KMS-11 (cell line): ENCODE measurements at regions not wholly inside any gene's neighbourhood (a gene's known extent, or its start where the extent isn't known, plus 50 kb on each side); places are given as distances from the start of the nearest gene placed in this dataset.

Experiments
- H2AFZ ChIP-seq: fragments of 200-600 bp; sonication (generic); 2 replicates; pipeline ENCODE4 v1.6.1; 2016; ENCODE audit warnings: antibody characterized with exemption, mixed run types, low read depth
- H3K27ac ChIP-seq: fragments of 200-600 bp; sonication (generic); 2 replicates; pipeline ENCODE4 v1.6.1; 2016; ENCODE audit warnings: mild to moderate bottlenecking, mixed run types
- H3K27me3 ChIP-seq: fragments of 200-600 bp; sonication (generic); 2 replicates; pipeline ENCODE4 v1.6.1; 2017; ENCODE audit warnings: mild to moderate bottlenecking, low read depth, mixed run types, moderate library complexity; ENCODE audit not compliant: insufficient read depth
- H3K36me3 ChIP-seq: fragments of 200-600 bp; sonication (generic); 2 replicates; pipeline ENCODE4 v1.6.1; 2017; ENCODE audit warnings: mild to moderate bottlenecking, mixed run types; ENCODE audit not compliant: insufficient read depth
- H3K4me1 ChIP-seq: fragments of 200-600 bp; sonication (generic); 2 replicates; pipeline ENCODE4 v1.6.1; 2016; ENCODE audit warnings: mild to moderate bottlenecking, low read depth, mixed run types; ENCODE audit not compliant: poor library complexity, severe bottlenecking
- H3K4me2 ChIP-seq: fragments of 200-600 bp; sonication (generic); 2 replicates; pipeline ENCODE4 v1.7.0; 2016; ENCODE audit warnings: mild to moderate bottlenecking, mixed run types
- H3K4me3 ChIP-seq: fragments of 200-600 bp; sonication (generic); IDR thresholded peaks from 2 replicates; pipeline ENCODE4 v1.6.1; 2017; ENCODE audit warnings: low read depth, low read length, mixed read lengths; ENCODE audit not compliant: insufficient read depth
- H3K79me2 ChIP-seq: fragments of 200-600 bp; sonication (generic); 2 replicates; pipeline ENCODE4 v1.6.1; 2016; ENCODE audit warnings: low read depth, mixed run types; ENCODE audit not compliant: insufficient read depth
- H3K9ac ChIP-seq: fragments of 200-600 bp; sonication (generic); 2 replicates; pipeline ENCODE4 v1.6.1; 2016; ENCODE audit warnings: mild to moderate bottlenecking, mixed run types
- H4K20me1 ChIP-seq: fragments of 200-600 bp; sonication (generic); 2 replicates; pipeline ENCODE4 v1.6.1; 2016; ENCODE audit warnings: mild to moderate bottlenecking, mixed run types; ENCODE audit not compliant: insufficient read depth
- TF ChIP-seq, protein P1 (sequence below): fragments of 200-600 bp; sonication (generic); conservative IDR thresholded peaks from 2 replicates; pipeline ENCODE4 v1.6.1; 2017; ENCODE audit warnings: low read depth, mild to moderate bottlenecking, antibody characterized with exemption, low read length, moderate library complexity, mixed read lengths

DNA sequence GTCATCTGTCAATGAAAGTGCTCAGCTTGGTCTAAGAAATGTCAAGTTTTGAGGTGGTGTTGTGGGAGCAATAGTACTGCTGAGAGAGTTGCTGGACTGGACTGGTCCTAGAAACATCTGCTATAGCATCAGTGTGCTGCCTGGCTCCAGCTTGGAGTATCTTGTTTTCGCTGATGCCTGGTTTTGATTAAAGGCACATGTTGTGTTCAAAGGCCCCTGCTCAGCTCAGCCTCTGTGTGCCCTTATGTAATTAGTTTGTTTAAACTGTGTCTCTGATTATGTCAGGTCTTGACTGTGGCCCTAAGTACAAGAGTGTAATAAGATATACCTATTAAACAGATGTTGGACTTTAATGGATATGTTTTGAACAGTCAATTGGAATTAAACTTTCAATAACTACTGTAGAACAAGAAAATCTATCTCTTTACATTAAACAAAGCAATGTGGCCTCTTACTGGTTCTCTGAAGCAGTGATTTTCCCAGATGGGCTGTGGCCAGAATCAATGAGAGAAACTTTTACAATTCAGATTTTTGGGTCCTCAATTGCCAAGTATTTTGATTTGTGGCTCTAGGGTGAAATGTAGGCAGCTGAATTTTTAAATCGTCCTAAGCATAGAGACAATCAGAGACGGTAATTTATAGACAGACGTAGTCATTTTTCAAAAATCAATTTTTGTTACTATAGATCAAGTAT, 668.2 kb downstream of the DHX35 start:
- TF ChIP-seq, protein P1, sequence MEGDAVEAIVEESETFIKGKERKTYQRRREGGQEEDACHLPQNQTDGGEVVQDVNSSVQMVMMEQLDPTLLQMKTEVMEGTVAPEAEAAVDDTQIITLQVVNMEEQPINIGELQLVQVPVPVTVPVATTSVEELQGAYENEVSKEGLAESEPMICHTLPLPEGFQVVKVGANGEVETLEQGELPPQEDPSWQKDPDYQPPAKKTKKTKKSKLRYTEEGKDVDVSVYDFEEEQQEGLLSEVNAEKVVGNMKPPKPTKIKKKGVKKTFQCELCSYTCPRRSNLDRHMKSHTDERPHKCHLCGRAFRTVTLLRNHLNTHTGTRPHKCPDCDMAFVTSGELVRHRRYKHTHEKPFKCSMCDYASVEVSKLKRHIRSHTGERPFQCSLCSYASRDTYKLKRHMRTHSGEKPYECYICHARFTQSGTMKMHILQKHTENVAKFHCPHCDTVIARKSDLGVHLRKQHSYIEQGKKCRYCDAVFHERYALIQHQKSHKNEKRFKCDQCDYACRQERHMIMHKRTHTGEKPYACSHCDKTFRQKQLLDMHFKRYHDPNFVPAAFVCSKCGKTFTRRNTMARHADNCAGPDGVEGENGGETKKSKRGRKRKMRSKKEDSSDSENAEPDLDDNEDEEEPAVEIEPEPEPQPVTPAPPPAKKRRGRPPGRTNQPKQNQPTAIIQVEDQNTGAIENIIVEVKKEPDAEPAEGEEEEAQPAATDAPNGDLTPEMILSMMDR, result no peak
- Histone ChIP-seq H3K9ac (no peak overlapping the region), H3K79me2 (no peaks in the 10 kb centered on the region), H3K4me2 (no peak overlapping the region), H3K4me1 (no peaks in the 10 kb centered on the region), H3K36me3 (no peaks in the 10 kb centered on the region), H3K27me3 (no peaks in the 10 kb centered on the region), H3K4me3 (no peak overlapping the region), H3K27ac (no peak overlapping the region), H4K20me1 (no peaks in the 10 kb centered on the region), H2AFZ (no peak overlapping the region)

DNA sequence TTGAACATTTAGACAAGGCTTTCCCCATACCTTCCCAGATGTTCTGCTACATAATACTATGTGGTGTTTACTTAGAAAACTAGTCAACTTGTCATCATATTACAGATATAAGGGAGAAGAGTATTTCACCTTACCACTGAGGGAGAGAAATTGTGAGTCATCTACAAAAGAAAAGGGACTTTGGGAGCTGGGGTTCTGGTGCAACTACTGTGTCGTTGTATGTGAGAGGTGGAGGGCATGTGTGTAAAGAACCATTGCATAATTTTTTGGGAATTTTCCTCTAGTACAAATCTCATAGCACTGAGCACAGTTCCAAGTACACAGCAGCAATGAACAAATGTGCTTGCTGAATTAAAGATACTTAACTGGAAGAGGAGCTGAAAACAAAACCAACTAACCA, 665.6 kb downstream of the DHX35 start:
- TF ChIP-seq, protein P1, result no peak
- H3K36me3 ChIP-seq, result no peaks in the 10 kb centered on the region
- no peaks in the 10 kb centered on the region for H3K79me2 ChIP-seq
- no peaks in the 10 kb centered on the region for H4K20me1 ChIP-seq
- H3K4me3 ChIP-seq, result no peak overlapping the region
- H2AFZ ChIP-seq, result no peak overlapping the region
- no peaks in the 10 kb centered on the region for H3K4me1 ChIP-seq
- H3K27me3 ChIP-seq, result no peaks in the 10 kb centered on the region
- H3K27ac ChIP-seq, result no peak overlapping the region
- H3K4me2 ChIP-seq, result no peak overlapping the region
- no peak overlapping the region for H3K9ac ChIP-seq

DNA sequence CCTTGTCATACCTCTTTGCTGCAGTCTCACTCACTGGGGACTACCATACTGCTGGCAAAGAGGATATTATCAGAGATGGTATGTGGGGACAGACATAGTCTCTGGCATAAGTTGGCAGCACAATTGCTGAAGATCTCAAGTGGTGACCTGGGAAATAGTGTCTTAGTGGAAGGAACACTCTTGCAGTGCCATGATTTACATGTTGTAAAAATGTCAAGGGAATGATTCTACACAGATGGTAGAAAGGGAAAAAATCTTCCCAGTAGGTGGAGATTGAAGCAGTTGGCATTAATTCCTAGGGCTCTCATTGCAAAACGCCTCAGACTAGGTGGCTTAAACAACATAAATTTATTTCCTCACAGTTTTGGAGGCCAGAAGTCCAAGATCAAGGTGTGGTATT, 662.2 kb downstream of the DHX35 start:
- TF ChIP-seq, protein P1, result no peak
- no peak overlapping the region for H3K27ac ChIP-seq
- H3K4me2 ChIP-seq, result no peak overlapping the region
- H4K20me1 ChIP-seq, result no peaks in the 10 kb centered on the region
- no peaks in the 10 kb centered on the region for H3K27me3 ChIP-seq
- no peaks in the 10 kb centered on the region for H3K79me2 ChIP-seq
- H3K9ac ChIP-seq, result no peak overlapping the region
- H2AFZ ChIP-seq, result no peak overlapping the region
- H3K4me1 ChIP-seq, result no peaks in the 10 kb centered on the region
- no peak overlapping the region for H3K4me3 ChIP-seq
- H3K36me3 ChIP-seq, result no peaks in the 10 kb centered on the region

DNA sequence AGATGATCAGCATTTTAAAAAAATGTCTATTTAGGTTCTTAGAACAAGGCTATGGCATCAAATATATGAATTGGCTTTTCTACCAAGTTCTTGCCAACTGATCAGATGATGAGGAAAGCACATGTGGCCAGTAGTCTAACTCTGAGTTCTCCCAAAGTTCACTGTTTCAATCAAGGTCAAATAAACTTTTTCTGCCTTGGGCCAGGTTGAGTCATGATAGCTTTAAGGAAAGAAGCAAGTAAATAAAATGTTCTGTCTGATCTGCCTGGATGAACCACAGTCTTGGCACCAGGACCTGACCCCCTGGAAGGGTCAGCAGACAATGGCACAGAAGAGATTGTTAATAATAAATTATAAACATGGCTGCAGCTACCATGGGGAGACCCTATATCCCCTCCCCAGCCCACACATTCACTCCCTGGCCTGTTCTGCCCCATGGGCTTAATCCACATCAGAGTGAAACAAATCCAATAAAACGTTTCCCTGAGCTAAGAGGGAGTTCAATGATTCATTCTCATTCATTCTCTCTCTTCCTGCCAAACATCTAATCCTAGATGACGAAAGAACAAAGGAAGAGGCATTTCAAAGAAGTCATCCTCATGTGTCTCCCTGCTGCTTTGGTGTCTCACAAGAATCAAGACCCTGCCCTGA, 661.6 kb downstream of the DHX35 start:
- Histone ChIP-seq H3K79me2 (no peaks in the 10 kb centered on the region), H4K20me1 (no peaks in the 10 kb centered on the region), H3K4me2 (no peak overlapping the region), H3K4me3 (no peak overlapping the region), H3K4me1 (no peaks in the 10 kb centered on the region), H3K9ac (no peak overlapping the region), H3K27me3 (no peaks in the 10 kb centered on the region), H2AFZ (no peak overlapping the region), H3K36me3 (no peaks in the 10 kb centered on the region), H3K27ac (no peak overlapping the region)
- TF ChIP-seq, protein P1, result no peak
